Upper lobe of left lung (tissue), 4 donors: ENCODE measurements at regions not wholly inside any gene's neighbourhood (a gene's known extent, or its start where the extent isn't known, plus 50 kb on each side); places are given as distances from the start of the nearest gene placed in this dataset.

Source experiments
- EP300 ChIP-seq, 4 donors: sonication (generic); formaldehyde crosslinking; IDR thresholded peaks; one replicate each; pipeline ENCODE4 v1.5.1; 2017; ENCODE audit warnings: antibody characterized with exemption in 4 of 4, control low read depth in 2 of 4
- POLR2A ChIP-seq, 4 donors: fragments of 450-650 bp; IDR thresholded peaks; one replicate each; pipeline ENCODE4 v1.5.1; 2016 to 2017; ENCODE audit warnings: antibody characterized with exemption in 4 of 4, mild to moderate bottlenecking in 2 of 4
- POLR2AphosphoS5 ChIP-seq, 2 donors: sonication (generic); formaldehyde crosslinking; IDR thresholded peaks; one replicate each; pipeline ENCODE4 v1.5.1; 2017; ENCODE audit warnings: antibody characterized with exemption in 2 of 2
- TF ChIP-seq, protein P1 (sequence below), 6 experiments: fragments of 450-650 bp in 4 of 6; fragments of 200-600 bp in 2 of 6; sonication (generic) in 2 of 6; IDR thresholded peaks; one replicate each; pipeline ENCODE4 v1.5.1; 2016 to 2019; ENCODE audit warnings: antibody characterized with exemption in 6 of 6

GRCh38 chr1:114234408-114235124 is 80.9 kb upstream of the SYT6 start:
- TF ChIP-seq, protein P1, sequence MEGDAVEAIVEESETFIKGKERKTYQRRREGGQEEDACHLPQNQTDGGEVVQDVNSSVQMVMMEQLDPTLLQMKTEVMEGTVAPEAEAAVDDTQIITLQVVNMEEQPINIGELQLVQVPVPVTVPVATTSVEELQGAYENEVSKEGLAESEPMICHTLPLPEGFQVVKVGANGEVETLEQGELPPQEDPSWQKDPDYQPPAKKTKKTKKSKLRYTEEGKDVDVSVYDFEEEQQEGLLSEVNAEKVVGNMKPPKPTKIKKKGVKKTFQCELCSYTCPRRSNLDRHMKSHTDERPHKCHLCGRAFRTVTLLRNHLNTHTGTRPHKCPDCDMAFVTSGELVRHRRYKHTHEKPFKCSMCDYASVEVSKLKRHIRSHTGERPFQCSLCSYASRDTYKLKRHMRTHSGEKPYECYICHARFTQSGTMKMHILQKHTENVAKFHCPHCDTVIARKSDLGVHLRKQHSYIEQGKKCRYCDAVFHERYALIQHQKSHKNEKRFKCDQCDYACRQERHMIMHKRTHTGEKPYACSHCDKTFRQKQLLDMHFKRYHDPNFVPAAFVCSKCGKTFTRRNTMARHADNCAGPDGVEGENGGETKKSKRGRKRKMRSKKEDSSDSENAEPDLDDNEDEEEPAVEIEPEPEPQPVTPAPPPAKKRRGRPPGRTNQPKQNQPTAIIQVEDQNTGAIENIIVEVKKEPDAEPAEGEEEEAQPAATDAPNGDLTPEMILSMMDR (IDR thresholded peaks at IDR 0.05) = no peak
- TF ChIP-seq EP300 (IDR thresholded peaks at IDR 0.05) = no peak
- TF ChIP-seq POLR2AphosphoS5 (IDR thresholded peaks at IDR 0.05) = no peak
- no peak for TF ChIP-seq POLR2A (IDR thresholded peaks at IDR 0.05)
